Neural crest cell (in vitro differentiated cells): ENCODE measurements at regions not wholly inside any gene's neighbourhood (a gene's known extent, or its start where the extent isn't known, plus 50 kb on each side); places are given as distances from the start of the nearest gene placed in this dataset.

Source experiments
- DNase-seq: peaks from one replicate; pipeline ENCODE4 v3.0.0; 2021; ENCODE audit warnings: low read depth, mixed read lengths, low spot score
- H3K27ac Mint-ChIP-seq: one replicate; pipeline ENCODE4 v1.8.0; 2021; ENCODE audit warnings: mild to moderate bottlenecking, mixed read lengths; ENCODE audit not compliant: unreplicated experiment
- H3K27me3 Mint-ChIP-seq: 2 replicates; pipeline ENCODE4 v1.8.0; 2021; ENCODE audit warnings: low read depth, mild to moderate bottlenecking, mixed read lengths
- H3K36me3 Mint-ChIP-seq: 2 replicates; pipeline ENCODE4 v1.8.0; 2021; ENCODE audit warnings: low read depth, mild to moderate bottlenecking, mixed read lengths
- H3K4me1 Mint-ChIP-seq: 2 replicates; pipeline ENCODE4 v1.8.0; 2021; ENCODE audit warnings: mixed read lengths
- H3K4me3 Mint-ChIP-seq: one replicate; pipeline ENCODE4 v1.8.0; 2021; ENCODE audit warnings: mild to moderate bottlenecking, mixed read lengths
- H3K9me3 Mint-ChIP-seq: 2 replicates; pipeline ENCODE4 v1.8.0; 2021; ENCODE audit warnings: mixed read lengths
- TF ChIP-seq, protein P1 (sequence below): fragments of 200-600 bp; sonication (generic); conservative IDR thresholded peaks from 2 replicates; pipeline ENCODE4 v1.5.0; 2021; ENCODE audit warnings: antibody characterized with exemption, mild to moderate bottlenecking

DNA sequence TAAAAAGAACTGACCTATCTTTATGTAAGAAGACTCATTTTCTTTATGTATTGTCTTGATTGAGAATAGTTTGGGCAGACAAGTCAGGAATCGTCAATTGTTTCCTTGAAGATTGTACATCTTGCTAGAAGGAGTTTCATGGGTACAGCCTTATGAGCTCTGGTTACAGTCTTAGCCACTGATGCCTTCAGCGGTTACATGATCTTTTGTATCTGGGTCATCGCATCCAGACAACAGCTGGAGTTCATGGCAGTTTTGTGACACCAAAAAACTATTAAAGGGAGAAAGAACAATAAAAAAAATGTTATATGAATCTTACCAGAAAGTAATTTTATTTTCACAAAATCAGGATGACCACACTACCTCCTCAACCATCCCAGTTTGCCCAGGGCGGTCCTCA, 520.5 kb upstream of the CDH7 start:
- Mint-ChIP-seq H3K36me3 (no peaks in the 10 kb centered on the region), H3K9me3 (no peaks in the 10 kb centered on the region), H3K27me3 (no peaks in the 10 kb centered on the region), H3K4me1 (no peaks in the 10 kb centered on the region), H3K4me3 (no peak overlapping the region), H3K27ac (no peak overlapping the region)
- TF ChIP-seq, protein P1, sequence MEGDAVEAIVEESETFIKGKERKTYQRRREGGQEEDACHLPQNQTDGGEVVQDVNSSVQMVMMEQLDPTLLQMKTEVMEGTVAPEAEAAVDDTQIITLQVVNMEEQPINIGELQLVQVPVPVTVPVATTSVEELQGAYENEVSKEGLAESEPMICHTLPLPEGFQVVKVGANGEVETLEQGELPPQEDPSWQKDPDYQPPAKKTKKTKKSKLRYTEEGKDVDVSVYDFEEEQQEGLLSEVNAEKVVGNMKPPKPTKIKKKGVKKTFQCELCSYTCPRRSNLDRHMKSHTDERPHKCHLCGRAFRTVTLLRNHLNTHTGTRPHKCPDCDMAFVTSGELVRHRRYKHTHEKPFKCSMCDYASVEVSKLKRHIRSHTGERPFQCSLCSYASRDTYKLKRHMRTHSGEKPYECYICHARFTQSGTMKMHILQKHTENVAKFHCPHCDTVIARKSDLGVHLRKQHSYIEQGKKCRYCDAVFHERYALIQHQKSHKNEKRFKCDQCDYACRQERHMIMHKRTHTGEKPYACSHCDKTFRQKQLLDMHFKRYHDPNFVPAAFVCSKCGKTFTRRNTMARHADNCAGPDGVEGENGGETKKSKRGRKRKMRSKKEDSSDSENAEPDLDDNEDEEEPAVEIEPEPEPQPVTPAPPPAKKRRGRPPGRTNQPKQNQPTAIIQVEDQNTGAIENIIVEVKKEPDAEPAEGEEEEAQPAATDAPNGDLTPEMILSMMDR, result no peak
- no peak for DNase-seq

DNA sequence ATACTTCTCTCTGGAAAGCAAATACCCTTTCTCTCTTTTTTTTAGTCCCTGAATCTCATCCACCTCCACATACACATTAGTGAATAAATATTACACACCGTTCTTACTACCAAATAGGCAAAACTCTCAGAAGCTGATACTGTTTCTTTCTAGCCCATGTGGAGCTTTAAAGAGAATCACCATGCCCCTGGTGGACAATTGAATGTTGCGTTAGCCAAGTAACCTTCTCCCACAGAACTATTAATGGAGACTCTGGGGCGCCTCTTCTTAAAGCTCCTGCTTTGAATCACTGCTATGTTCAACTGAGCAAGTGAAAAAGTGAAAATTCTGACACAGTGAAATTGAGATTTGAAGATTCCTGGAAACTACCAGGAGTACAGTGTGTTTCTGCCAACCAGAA, 522.8 kb upstream of the CDH7 start:
- H3K4me3 Mint-ChIP-seq, result no peak overlapping the region
- TF ChIP-seq, protein P1, result peak; percentile 29
- no peaks in the 10 kb centered on the region for H3K36me3 Mint-ChIP-seq
- H3K9me3 Mint-ChIP-seq, result no peaks in the 10 kb centered on the region
- H3K27me3 Mint-ChIP-seq, result no peaks in the 10 kb centered on the region
- no peaks in the 10 kb centered on the region for H3K4me1 Mint-ChIP-seq
- H3K27ac Mint-ChIP-seq, result no peak overlapping the region
- no peak for DNase-seq

DNA sequence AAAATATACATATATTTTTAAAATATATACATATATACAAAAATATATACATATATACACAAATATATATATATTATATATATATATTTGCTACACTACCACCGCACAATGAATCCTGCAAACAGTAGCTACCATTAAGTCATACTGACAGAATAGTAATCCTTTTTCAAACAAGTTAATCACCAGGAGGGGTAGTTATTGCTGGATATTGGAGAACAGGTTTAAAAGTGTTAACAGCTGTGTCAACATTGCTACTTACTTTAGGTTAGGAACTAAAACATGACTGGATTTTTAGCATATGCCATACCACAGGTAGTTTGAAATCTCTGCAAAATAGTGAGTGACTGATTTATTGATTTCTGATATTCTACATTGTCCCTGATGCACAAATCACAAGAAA, 529.1 kb upstream of the CDH7 start:
- Mint-ChIP-seq H3K27me3 (no peaks in the 10 kb centered on the region), H3K4me3 (no peak overlapping the region), H3K27ac (no peak overlapping the region), H3K4me1 (no peaks in the 10 kb centered on the region), H3K9me3 (no peaks in the 10 kb centered on the region), H3K36me3 (no peaks in the 10 kb centered on the region)
- no peak for DNase-seq
- TF ChIP-seq, protein P1, result no peak

DNA sequence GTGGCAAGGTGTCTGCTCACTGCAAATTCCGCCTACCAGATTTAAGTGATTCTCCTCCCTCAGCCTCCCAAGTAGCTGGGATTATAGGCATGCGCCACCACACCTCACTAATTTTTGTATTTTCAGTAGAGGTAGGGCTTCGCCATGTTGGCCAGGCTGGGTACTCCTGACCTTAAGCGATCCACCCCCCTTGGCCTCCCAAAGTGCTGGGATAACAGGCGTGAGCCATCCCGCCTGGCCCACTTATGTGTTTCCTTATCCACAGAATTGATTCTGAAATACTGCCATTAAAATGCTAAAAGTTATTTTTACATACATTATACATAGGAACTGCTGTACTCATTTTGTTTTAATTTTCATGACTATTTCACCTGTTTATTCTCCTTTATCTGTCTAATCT, 529.7 kb upstream of the CDH7 start:
- no peak for DNase-seq
- TF ChIP-seq, protein P1, result no peak
- Mint-ChIP-seq H3K27ac (no peak overlapping the region), H3K36me3 (no peaks in the 10 kb centered on the region), H3K27me3 (no peaks in the 10 kb centered on the region), H3K4me1 (no peaks in the 10 kb centered on the region), H3K4me3 (no peak overlapping the region), H3K9me3 (no peaks in the 10 kb centered on the region)

DNA sequence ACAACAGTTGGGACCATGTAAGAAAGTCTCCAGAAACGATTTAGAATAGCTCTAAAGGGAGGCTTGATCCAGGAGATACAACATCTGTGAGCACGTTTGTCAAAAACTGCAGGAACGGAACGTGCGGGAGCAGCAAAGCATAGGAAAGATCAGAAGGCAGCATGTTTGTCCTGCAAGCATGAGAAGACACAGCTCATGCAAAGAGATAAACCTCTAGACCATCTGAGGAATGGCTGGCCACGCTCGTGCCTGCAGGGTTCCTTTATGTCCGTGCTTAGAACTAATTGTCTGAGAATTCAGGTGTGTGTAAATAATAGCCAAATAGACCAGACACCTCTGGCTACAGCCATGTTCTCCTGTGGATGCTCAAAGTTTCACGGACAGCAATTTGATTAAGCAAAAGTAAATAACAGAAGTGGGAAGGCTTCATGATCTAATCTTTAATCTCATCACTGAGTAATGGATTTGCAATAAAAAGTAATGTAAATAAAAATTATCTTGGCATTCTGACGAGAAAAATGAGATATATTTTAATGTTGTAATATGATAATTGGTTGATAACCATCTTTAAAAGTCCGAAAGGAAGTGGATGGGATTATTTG, 534.8 kb upstream of the CDH7 start:
- Mint-ChIP-seq H3K27me3 (no peaks in the 10 kb centered on the region), H3K4me3 (no peak overlapping the region), H3K36me3 (no peaks in the 10 kb centered on the region), H3K27ac (no peak overlapping the region), H3K9me3 (no peaks in the 10 kb centered on the region), H3K4me1 (no peaks in the 10 kb centered on the region)
- TF ChIP-seq, protein P1, result no peak
- no peak for DNase-seq
